HepG2 (cell line): ENCODE measurements at regions not wholly inside any gene's neighbourhood (a gene's known extent, or its start where the extent isn't known, plus 50 kb on each side); places are given as distances from the start of the nearest gene placed in this dataset.

Source experiments
- ATAC-seq: fragments of 200-7000 bp; cut with Tn5 transposase; 3 replicates; pipeline ENCODE4 v1.9.1; 2020; ENCODE audit warnings: mild to moderate bottlenecking, moderate library complexity
- BruUV-seq: library from RNA; stranded (reverse); fragments of 400-500 nt; replicated peaks from 2 replicates; lab custom pipeline; 2021; lab: Mats Ljungman, UMichigan
- CTCF ChIA-PET: fragments of 300-600 bp; formaldehyde crosslinking; extraction: SDS; loops from one replicate; lab custom pipeline; 2021; ENCODE audit warnings: low total read pairs, inconsistent platforms, low intra/inter-chr PET ratio; lab: Yijun Ruan, JAX
- POLR2A ChIA-PET: fragments of 350-600 bp; sonication (Branson Sonifier 250); formaldehyde crosslinking; loops from one replicate; lab custom pipeline; 2020; ENCODE audit warnings: antibody characterized with exemption, inconsistent platforms; lab: Yijun Ruan, JAX
- DNase-seq: peaks from one replicate; pipeline ENCODE4 v3.0.0-alpha.2; 2015; ENCODE audit warnings: low spot score
- FAIRE-seq: peaks from 3 replicates; lab custom pipeline; 2011; peaks lifted over from hg19 to GRCh38; lab: Jason Lieb, UNC
- H2AFZ ChIP-seq: one replicate; pipeline ENCODE4 v1.6.1; 2011; ENCODE audit warnings: low read length, inconsistent platforms
- H3K27ac ChIP-seq: fragments of 300-600 bp; 3 replicates; pipeline ENCODE4 v1.8.0; 2011; ENCODE audit warnings: mixed run types, mild to moderate bottlenecking, mixed read lengths, low read length, inconsistent platforms; ENCODE audit not compliant: insufficient read depth; ENCODE audit errors: extremely low read length
- H3K27me3 ChIP-seq, 2 experiments: fragments of 200-600 bp in 1 of 2; 2 replicates in 1 of 2; 3 replicates in 1 of 2; pipeline versions ENCODE4 v1.6.0 to v1.8.0; 2011; ENCODE audit warnings: low read length in 2 of 2, mild to moderate bottlenecking in 2 of 2, moderate library complexity in 2 of 2, inconsistent platforms in 1 of 2; ENCODE audit not compliant: insufficient read depth in 2 of 2, control insufficient read depth in 1 of 2
- H3K36me3 ChIP-seq, 2 experiments: fragments of 200-600 bp in 1 of 2; replicated peaks in 1 of 2; 2 replicates in 1 of 2; 3 replicates in 1 of 2; pipeline versions ENCODE4 v1.5.1 to v1.8.0; 2011; ENCODE audit warnings: low read length in 2 of 2, inconsistent platforms in 1 of 2; ENCODE audit not compliant: insufficient read depth in 2 of 2, control insufficient read depth in 1 of 2
- H3K4me1 ChIP-seq: 2 replicates; pipeline ENCODE4 v1.5.1; 2012; ENCODE audit warnings: low read length, inconsistent platforms; ENCODE audit not compliant: insufficient read depth
- H3K4me2 ChIP-seq: 2 replicates; pipeline ENCODE4 v1.6.0; 2011; ENCODE audit warnings: low read depth, low read length, inconsistent platforms
- H3K4me3 ChIP-seq, 3 experiments: fragments of 200-600 bp in 1 of 3; sonication (generic), shearing (Covaris generic) in 1 of 3; replicated peaks in 1 of 3; 2 replicates each; pipeline ENCODE4 v1.5.1; 2011 to 2016; ENCODE audit warnings: low read length in 3 of 3, inconsistent platforms in 2 of 3, low read depth in 2 of 3, mild to moderate bottlenecking in 2 of 3, control low read depth in 1 of 3, mixed read lengths in 1 of 3; ENCODE audit not compliant: insufficient read depth in 1 of 3
- H3K79me2 ChIP-seq: one replicate; pipeline ENCODE4 v1.6.1; 2011; ENCODE audit warnings: low read length, inconsistent platforms; ENCODE audit not compliant: insufficient read depth
- H3K9ac ChIP-seq: 2 replicates; pipeline ENCODE4 v1.6.0; 2011; ENCODE audit warnings: mild to moderate bottlenecking, low read depth, low read length, inconsistent platforms; ENCODE audit not compliant: insufficient read depth
- H3K9me3 ChIP-seq: 2 replicates; pipeline ENCODE4 v1.5.1; 2012; ENCODE audit warnings: mild to moderate bottlenecking, low read length
- H4K20me1 ChIP-seq: 2 replicates; pipeline ENCODE4 v1.6.0; 2011; ENCODE audit warnings: inconsistent platforms, mild to moderate bottlenecking, low read length, moderate library complexity; ENCODE audit not compliant: insufficient read depth
- ADNP ChIP-seq: sonication (generic); formaldehyde crosslinking; IDR thresholded peaks from 2 replicates; pipeline ENCODE4 v1.4.0; 2020; ENCODE audit warnings: missing genetic modification reagents
- AKNA ChIP-seq: sonication (generic); formaldehyde crosslinking; IDR thresholded peaks from 2 replicates; pipeline ENCODE4 v1.4.0; 2020; ENCODE audit warnings: missing genetic modification reagents, borderline replicate concordance
- DMAP1 ChIP-seq: IDR thresholded peaks from 2 replicates; pipeline ENCODE4 v1.6.1; 2016
- HHEX ChIP-seq: IDR thresholded peaks from 2 replicates; pipeline ENCODE4 v1.6.1; 2016; ENCODE audit warnings: control low read depth
- MBD4 ChIP-seq: IDR thresholded peaks from 2 replicates; pipeline ENCODE4 v1.6.1; 2012; ENCODE audit warnings: low read length, inconsistent platforms, borderline replicate concordance
- RCOR2 ChIP-seq: IDR thresholded peaks from 2 replicates; pipeline ENCODE4 v1.6.1; 2016; ENCODE audit warnings: missing biosample characterization, missing genetic modification reagents
- RXRB ChIP-seq: IDR thresholded peaks from 2 replicates; pipeline ENCODE4 v1.6.1; 2016; ENCODE audit warnings: borderline replicate concordance, missing genetic modification reagents, missing compliant biosample characterization
- TGIF2 ChIP-seq: IDR thresholded peaks from 2 replicates; pipeline ENCODE4 v1.6.1; 2016; ENCODE audit warnings: control low read depth, missing compliant biosample characterization
- ZHX1 ChIP-seq: sonication (generic); formaldehyde crosslinking; IDR thresholded peaks from 2 replicates; pipeline ENCODE4 v1.8.1; 2022; ENCODE audit warnings: low read depth, mild to moderate bottlenecking, missing genetic modification reagents
- ZNF10 ChIP-seq: sonication (generic); formaldehyde crosslinking; IDR thresholded peaks from 2 replicates; pipeline ENCODE4 v1.4.0; 2020; ENCODE audit warnings: mild to moderate bottlenecking, low read depth, missing genetic modification reagents, borderline replicate concordance
- ZNF44 ChIP-seq: sonication (generic); formaldehyde crosslinking; IDR thresholded peaks from 2 replicates; pipeline ENCODE4 v1.5.1; 2020; ENCODE audit warnings: mild to moderate bottlenecking, missing genetic modification reagents
- ZNF550 ChIP-seq: sonication (generic); formaldehyde crosslinking; IDR thresholded peaks from 2 replicates; pipeline ENCODE4 v1.4.0; 2020; ENCODE audit warnings: mild to moderate bottlenecking, missing genetic modification reagents, borderline replicate concordance
- ZNF737 ChIP-seq: sonication (generic); formaldehyde crosslinking; IDR thresholded peaks from 2 replicates; pipeline ENCODE4 v1.5.0; 2020; ENCODE audit warnings: missing genetic modification reagents, mild to moderate bottlenecking, borderline replicate concordance
- WGBS: methylation state at CpG from one replicate; pipeline ENCODE4 v1.1.6; 2017; ENCODE audit warnings: low lambda C conversion rate; 5-methylcytosine and 5-hydroxymethylcytosine counted together
- in situ Hi-C: cut with HindIII; loops from 2 replicates; pipeline ENCODE4 v1.10.0; 2017; ENCODE audit warnings: low pct_unique_long_range_greater_than_20kb; ENCODE audit not compliant: extremely low pct_ligation_motif_present
- intact Hi-C: fragments of 100-400 bp; cut with micrococcal nuclease; formaldehyde crosslinking; loops from one replicate; pipeline ENCODE4 v1.10.0; 2022; ENCODE audit not compliant: unreplicated experiment

GRCh38 chr6:54632984-54633565 lies 213.5 kb upstream of the FAM83B start:
- ATAC-seq, result peak; percentile 61
- H3K4me3 ChIP-seq, result no peak overlapping the region
- TF ChIP-seq ADNP (CRISPR knock-in tag), result no peak
- no peak for TF ChIP-seq ZNF10 (CRISPR knock-in tag)
- TF ChIP-seq AKNA (CRISPR knock-in tag), result no peak
- no peak for TF ChIP-seq TGIF2 (CRISPR knock-in tag)
- TF ChIP-seq RCOR2, result no peak
- TF ChIP-seq ZNF737, result no peak
- no peak for TF ChIP-seq DMAP1 (CRISPR knock-in tag)
- TF ChIP-seq ZNF550 (CRISPR knock-in tag), result no peak
- TF ChIP-seq HHEX (CRISPR knock-in tag), result no peak
- TF ChIP-seq ZNF44, result no peak
- TF ChIP-seq RXRB, result no peak
- no peak for TF ChIP-seq ZHX1
- TF ChIP-seq MBD4, result no peak
- no peaks in the 10 kb centered on the region for H3K79me2 ChIP-seq
- CTCF ChIA-PET, result no interaction called here
- no peaks in the 10 kb centered on the region for H3K36me3 ChIP-seq
- no TSS peak for BruUV-seq
- POLR2A ChIA-PET, result no interaction called here
- H2AFZ ChIP-seq, result no peak overlapping the region
- intact Hi-C loops (no loop called here), in situ Hi-C loops (no loop called here)
- no peak overlapping the region for H3K4me2 ChIP-seq
- no peak for FAIRE-seq
- H3K4me1 ChIP-seq, result no peaks in the 10 kb centered on the region
- DNase-seq, result no peak
- H3K27me3 ChIP-seq, result no peaks in the 10 kb centered on the region
- 2% methylated on average over 2 of the region's 2 CpGs for WGBS
- H3K9ac ChIP-seq, result no peak overlapping the region
- no peak overlapping the region for H3K27ac ChIP-seq
- no peaks in the 10 kb centered on the region for H4K20me1 ChIP-seq
- no peaks in the 10 kb centered on the region for H3K9me3 ChIP-seq
